HG03095 (cell line): ENCODE measurements at regions not wholly inside any gene's neighbourhood (a gene's known extent, or its start where the extent isn't known, plus 50 kb on each side); places are given as distances from the start of the nearest gene placed in this dataset.

Experiments used
- ATAC-seq: cut with Tn5 transposase; IDR thresholded peaks from one replicate; pipeline ENCODE4 v1.9.1; 2021; ENCODE audit warnings: moderate library complexity; ENCODE audit not compliant: unreplicated experiment

DNA sequence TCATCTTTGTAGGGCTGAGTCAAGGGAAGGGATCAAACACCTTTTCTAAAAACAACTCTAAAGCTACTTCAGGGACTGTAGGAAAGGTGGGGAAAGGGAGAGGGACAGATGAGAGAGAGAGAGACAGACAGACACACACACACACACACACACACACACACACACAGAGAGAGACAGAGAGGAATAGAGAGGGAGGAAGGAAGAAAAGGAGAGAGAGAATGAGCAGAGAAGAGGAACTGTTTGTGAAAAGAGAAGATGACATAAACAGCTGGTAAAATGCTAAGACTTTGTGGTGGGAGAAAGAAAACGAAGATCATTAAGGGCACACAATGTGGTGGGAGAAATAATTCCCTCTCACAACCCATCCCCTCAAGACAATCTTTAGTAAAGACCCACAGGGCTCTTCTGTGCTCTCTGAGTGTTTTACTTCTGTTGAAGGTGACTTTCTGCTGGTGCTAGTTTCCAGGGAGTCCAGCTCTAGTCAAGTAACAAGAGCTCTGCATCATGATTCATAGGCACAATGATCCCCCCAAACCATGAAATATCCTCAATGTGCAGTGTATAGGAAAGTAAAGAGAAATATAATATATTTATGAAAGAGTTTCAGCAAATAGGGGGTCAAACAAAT is 77.2 kb upstream of the STK17B start:
- no peak for ATAC-seq

GRCh38 chr2:196249171-196249570 is 77.8 kb upstream of the STK17B start:
- no peak for ATAC-seq

GRCh38 chr2:196249860-196250259 is 78.5 kb upstream of the STK17B start:
- peak; percentile 67 for ATAC-seq

- no peak for ATAC-seq
These were observed 79.8 kb upstream of the STK17B start for GRCh38 chr2:196251132-196251531.

GRCh38 chr2:196252408-196253115 is 81.2 kb upstream of the STK17B start:
- no peak for ATAC-seq

DNA sequence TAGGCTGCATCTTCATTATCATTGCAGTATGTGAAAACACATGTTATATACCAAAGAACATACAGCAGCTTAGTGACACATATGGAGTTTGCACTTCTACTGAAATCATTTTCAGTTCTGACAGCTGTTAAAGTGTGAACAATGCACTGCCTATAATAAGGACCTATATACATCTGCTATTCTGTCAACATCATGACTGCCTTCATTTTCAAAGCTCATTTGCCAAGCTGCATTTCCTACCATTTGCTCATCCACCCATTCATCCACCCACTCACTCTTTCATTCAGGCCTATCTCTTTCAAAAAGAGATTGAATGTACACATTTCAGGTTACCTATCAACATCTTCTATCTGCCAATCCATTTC is 81.7 kb upstream of the STK17B start:
- no peak for ATAC-seq

DNA sequence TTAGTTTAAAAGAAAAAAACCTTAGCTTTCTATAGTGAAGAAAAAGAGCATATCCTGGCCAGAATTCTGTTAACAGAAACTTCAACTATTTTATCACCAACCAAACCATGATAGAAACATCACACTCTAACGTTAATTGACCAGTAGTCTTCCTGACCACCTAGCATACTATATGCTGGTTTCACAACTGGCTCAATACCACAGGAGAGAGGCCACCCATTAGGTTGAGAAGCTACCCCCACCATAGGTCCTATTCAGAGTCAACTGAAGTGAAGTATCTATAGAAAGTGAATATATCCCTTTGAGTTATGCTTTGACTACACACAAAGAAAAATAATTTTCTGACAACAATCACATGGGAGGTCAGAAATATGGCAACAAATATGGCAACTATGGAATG is 85.2 kb upstream of the STK17B start:
- ATAC-seq: no peak

DNA sequence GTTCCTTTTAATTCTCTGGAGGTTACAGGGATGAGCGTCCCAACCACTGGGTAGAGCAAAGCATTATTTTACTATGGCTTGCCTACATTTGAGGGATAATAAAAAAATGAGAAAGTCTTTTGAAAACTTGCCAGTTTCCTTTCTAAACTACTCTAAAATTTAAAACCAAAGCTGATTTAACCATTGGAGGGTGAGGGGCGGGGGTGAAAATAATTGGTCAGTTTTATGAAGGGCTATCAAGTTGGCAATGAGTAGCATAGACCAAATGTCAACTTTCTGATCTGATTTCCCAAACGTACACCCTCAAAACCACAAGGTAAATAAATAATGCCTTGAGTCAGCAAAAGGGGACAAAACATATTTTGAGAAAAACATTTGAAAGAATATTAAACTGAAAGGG is 85.7 kb upstream of the STK17B start:
- ATAC-seq: no peak

DNA sequence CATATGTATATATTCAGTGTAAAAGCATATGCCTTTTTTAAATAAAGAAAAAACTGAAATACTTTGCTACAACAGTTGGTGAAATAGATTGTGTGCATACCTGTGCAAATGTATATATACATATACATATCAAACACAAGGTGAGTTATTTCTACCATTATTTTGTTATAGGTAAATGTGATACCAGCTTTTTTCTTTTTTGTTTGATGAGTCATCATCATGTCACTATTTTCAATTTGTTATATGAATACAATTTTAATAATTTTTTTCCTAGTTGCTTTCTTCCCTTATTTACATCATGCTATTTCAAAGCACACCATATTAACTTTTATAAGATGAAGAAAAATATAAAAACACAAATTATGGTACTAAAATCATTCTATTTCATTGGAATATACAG is 87.0 kb upstream of the STK17B start:
- no peak for ATAC-seq

- ATAC-seq: no peak
These were observed 88.4 kb upstream of the STK17B start for GRCh38 chr2:196259507-196260481.

- ATAC-seq: no peak
These were observed 89.2 kb upstream of the STK17B start for GRCh38 chr2:196260546-196260945.

DNA sequence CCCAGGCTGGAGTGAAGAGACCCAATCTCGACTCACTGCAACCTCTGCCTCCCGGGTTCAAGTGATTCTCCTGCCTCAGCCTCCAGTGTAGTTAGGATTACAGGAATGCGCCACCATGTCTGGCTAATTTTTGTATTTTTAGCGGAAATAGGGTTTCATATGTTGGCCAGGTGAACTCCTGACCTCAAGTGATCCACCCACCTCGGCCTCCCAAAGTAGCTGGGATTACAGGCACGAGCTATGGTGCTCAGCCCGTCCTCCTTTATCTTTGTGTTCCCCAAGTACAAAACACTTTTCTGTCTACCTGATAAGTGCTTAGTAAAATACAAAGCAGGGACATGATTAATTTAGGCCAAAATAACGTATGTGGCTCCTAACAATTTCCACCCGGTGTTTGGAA is 91.2 kb upstream of the STK17B start:
- ATAC-seq: no peak

DNA sequence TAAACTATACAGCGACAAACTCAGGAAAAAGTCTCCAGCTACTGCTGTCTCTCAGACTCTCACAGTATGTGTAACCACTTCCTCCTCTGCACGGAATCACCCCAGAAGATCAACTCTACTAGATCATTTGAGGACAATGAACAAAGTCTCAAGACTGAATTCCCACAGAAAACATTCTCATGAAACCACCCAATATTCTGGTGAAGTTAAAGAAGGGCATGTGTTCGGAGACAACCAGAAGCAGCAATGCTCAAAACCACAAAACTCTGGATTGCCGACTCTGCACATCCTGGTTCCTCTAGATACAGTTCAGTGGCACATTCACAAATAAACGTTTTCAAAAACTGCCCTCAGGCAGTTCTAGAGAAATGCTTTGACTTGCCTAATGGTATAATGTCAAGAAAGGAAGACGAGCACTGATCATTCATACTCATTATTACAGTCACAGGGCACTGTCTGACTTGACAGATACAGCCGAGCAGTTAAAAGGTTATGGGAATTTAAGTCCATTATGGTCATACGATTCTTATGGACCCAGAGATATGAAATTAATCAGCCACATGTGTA is 91.9 kb upstream of the STK17B start:
- ATAC-seq: peak; percentile 97

GRCh38 chr2:196266351-196266750 is 95.0 kb upstream of the STK17B start:
- ATAC-seq: no peak

GRCh38 chr2:196266855-196267254 is 95.5 kb upstream of the STK17B start:
- ATAC-seq: no peak

- no peak for ATAC-seq
These were observed 96.6 kb upstream of the STK17B start for GRCh38 chr2:196268025-196268424.

GRCh38 chr2:196268538-196269338 is 97.4 kb upstream of the STK17B start:
- ATAC-seq: no peak

DNA sequence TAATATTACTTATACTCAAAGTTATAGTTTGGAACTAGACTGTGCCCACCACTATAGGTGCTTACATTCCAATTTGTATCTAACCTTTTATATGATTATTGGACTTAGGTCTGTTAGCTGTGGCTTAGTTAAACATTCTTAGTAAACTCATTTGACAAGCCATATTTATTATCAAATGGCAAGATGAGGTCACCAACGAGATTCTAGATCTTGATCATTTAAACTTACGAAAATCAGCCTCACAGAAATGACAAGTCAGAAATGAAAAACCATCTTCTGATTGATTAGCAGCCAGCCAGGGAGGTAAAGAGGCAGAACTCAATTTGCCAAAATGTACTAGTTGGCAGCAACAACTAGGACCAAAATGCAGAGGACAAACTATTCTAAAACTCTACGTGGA is 100.4 kb upstream of the STK17B start:
- ATAC-seq: no peak

DNA sequence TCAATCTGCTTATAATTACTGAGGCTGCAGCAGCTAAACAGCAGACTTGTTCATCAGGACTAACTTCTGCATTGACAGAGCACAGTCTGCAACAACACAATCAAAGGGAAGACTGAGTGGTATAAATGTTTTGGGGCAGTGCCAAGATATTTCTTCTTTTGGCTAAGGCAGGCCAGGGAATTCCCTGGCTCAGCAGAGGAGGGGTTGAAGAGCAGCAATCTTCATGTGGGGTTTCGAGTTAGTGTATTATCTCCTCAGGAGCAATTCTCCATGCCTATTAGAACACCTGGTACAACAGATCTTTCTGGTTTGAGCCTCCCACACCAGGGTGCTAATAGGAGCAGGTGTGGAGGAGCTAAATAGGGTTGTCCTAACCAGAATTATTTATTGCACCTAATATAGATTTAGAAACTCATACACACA is 103.0 kb upstream of the STK17B start:
- ATAC-seq: peak; percentile 45

DNA sequence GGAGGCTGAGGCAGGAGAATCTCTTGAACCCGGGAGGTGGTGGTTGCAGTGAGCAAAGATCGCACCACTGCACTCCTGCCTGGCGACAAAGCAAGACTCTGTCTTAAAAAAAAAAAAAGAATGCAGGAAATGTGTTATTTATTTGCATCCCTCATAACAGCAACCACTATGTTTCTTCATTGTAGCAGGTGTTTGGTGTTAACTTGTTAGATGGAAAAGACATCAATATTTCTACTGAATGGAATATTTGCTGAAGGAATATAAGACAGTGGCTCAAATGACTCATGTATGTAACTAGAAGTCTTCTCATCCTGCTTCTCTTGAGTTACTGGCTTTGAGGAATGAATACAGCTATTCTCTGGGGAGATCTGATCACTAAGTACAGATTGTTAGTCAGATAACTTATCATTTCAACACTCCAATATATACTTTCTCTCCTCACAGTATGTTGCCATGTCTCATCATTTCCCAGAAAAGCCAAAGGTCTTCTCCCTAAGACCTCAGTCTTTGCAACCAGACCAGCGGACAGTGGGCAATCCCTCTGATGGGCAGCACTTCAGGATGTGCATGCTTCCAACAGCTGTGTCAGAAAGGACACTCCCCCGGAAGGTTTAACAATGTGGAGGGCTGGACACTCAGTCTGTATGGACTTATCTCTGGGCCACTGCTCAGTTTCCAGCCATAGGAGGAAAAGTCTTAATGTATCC is 104.4 kb upstream of the STK17B start:
- ATAC-seq: no peak
